Tibial nerve (tissue), 3 donors: ENCODE measurements at regions not wholly inside any gene's neighbourhood (a gene's known extent, or its start where the extent isn't known, plus 50 kb on each side); places are given as distances from the start of the nearest gene placed in this dataset.

Experiments
- CTCF ChIP-seq, 5 experiments: fragments of 200-600 bp in 3 of 5; fragments of 450-650 bp in 2 of 5; sonication (generic) in 3 of 5; IDR thresholded peaks; one replicate each; pipeline ENCODE4 v1.5.1; 2016 to 2019; ENCODE audit warnings: antibody characterized with exemption in 5 of 5, mild to moderate bottlenecking in 3 of 5, moderate library complexity in 2 of 5
- POLR2A ChIP-seq, 2 donors: fragments of 450-650 bp; IDR thresholded peaks; one replicate each; pipeline ENCODE4 v1.6.1; 2017; ENCODE audit warnings: antibody characterized with exemption in 2 of 2, mild to moderate bottlenecking in 2 of 2, moderate library complexity in 2 of 2

- no peak for TF ChIP-seq POLR2A (IDR thresholded peaks at IDR 0.05)
- TF ChIP-seq CTCF (IDR thresholded peaks at IDR 0.05) = no peak
Observed at GRCh38 chr22:25508761-25509321, 55.6 kb upstream of the GRK3 start.
